ENCODE measurements at regions not wholly inside any gene's neighbourhood (a gene's known extent, or its start where the extent isn't known, plus 50 kb on each side); places are given as distances from the start of the nearest gene placed in this dataset.

DNA sequence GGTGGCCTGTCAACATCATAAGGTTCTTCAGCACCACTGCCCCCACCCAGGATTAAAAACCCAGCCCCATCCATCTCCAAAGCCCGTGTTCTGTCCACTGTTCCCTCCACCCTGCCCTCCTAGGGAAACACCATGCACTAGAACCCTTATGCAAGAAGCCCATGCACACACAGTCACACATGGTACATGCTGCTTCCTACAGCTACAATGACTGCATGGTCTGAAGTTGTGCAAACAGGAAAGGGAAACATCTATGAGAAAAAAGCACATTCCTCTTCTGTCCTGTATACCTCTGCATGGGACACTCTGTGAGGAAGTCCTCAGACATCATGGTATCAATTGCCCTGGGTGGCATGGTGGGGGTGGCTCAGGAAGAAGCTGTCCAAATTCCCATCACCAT is 108.6 kb upstream of the MRPS22 start:
- no peak for DNase-seq
- ChIA-PET POLR2A (ENCODE audit: unreplicated experiment) (no interaction called here), CTCF (no interaction called here)
- Histone ChIP-seq H3K9me3 (ENCODE audit: insufficient read depth, low read depth) (no peaks in the 10 kb centered on the region), H3K4me2 (no peak overlapping the region), H2AFZ (no peak overlapping the region), H4K20me1 (ENCODE audit: insufficient read depth) (no peaks in the 10 kb centered on the region), H3K9me2 (ENCODE audit: insufficient read depth) (no peaks in the 10 kb centered on the region), H3K27me3 (ENCODE audit: insufficient read depth, low read depth) (no peaks in the 10 kb centered on the region), H3K4me3 (no peak overlapping the region), H3K79me2 (ENCODE audit: low read depth) (no peaks in the 10 kb centered on the region), H3K27ac (no peak overlapping the region), H3K4me1 (replicated peaks; ENCODE audit: insufficient read depth) (no peaks in the 10 kb centered on the region), H3F3A (ENCODE audit: insufficient read depth, low read depth) (no peaks in the 10 kb centered on the region), H3K36me3 (ENCODE audit: low read depth) (no peaks in the 10 kb centered on the region)
- TF ChIP-seq EZH2 (IDR thresholded peaks at IDR 0.05; ENCODE audit: low read depth), result no peak
- TF ChIP-seq CTCF (conservative IDR thresholded peaks at IDR 0.05), result no peak
- BruUV-seq (replicated peaks), result no TSS peak
- intact Hi-C loops (cut with micrococcal nuclease; ENCODE audit: unreplicated experiment), result no loop called here

GRCh38 chr3:139236336-139236735 is 107.5 kb upstream of the MRPS22 start:
- Histone ChIP-seq H2AFZ (no peak overlapping the region), H3K9me3 (ENCODE audit: insufficient read depth, low read depth) (no peaks in the 10 kb centered on the region), H3K27me3 (ENCODE audit: insufficient read depth, low read depth) (no peaks in the 10 kb centered on the region), H3K4me2 (no peak overlapping the region), H3F3A (ENCODE audit: insufficient read depth, low read depth) (no peaks in the 10 kb centered on the region), H3K9me2 (ENCODE audit: insufficient read depth) (no peaks in the 10 kb centered on the region), H3K4me3 (no peak overlapping the region), H3K27ac (no peak overlapping the region), H3K79me2 (ENCODE audit: low read depth) (no peaks in the 10 kb centered on the region), H4K20me1 (ENCODE audit: insufficient read depth) (no peaks in the 10 kb centered on the region), H3K36me3 (ENCODE audit: low read depth) (no peaks in the 10 kb centered on the region), H3K4me1 (replicated peaks; ENCODE audit: insufficient read depth) (no peaks in the 10 kb centered on the region)
- TF ChIP-seq CTCF (conservative IDR thresholded peaks at IDR 0.05) (no peak), EZH2 (IDR thresholded peaks at IDR 0.05; ENCODE audit: low read depth) (no peak)
- intact Hi-C loops (cut with micrococcal nuclease; ENCODE audit: unreplicated experiment), result no loop called here
- BruUV-seq (replicated peaks), result no TSS peak
- CTCF ChIA-PET, result no interaction called here
- DNase-seq, result no peak
- POLR2A ChIA-PET (ENCODE audit: unreplicated experiment), result no interaction called here

- DNase-seq, result no peak
- Histone ChIP-seq H3K36me3 (ENCODE audit: low read depth) (no peaks in the 10 kb centered on the region), H3K4me3 (no peak overlapping the region), H3K27ac (no peak overlapping the region), H3K79me2 (ENCODE audit: low read depth) (no peaks in the 10 kb centered on the region), H2AFZ (no peak overlapping the region), H3K27me3 (ENCODE audit: insufficient read depth, low read depth) (no peaks in the 10 kb centered on the region), H3F3A (ENCODE audit: insufficient read depth, low read depth) (no peaks in the 10 kb centered on the region), H3K4me2 (no peak overlapping the region), H4K20me1 (ENCODE audit: insufficient read depth) (no peaks in the 10 kb centered on the region), H3K4me1 (replicated peaks; ENCODE audit: insufficient read depth) (no peaks in the 10 kb centered on the region), H3K9me3 (ENCODE audit: insufficient read depth, low read depth) (no peaks in the 10 kb centered on the region), H3K9me2 (ENCODE audit: insufficient read depth) (no peaks in the 10 kb centered on the region)
- POLR2A ChIA-PET (ENCODE audit: unreplicated experiment), result no interaction called here
- BruUV-seq (replicated peaks), result no TSS peak
- intact Hi-C loops (cut with micrococcal nuclease; ENCODE audit: unreplicated experiment), result no loop called here
- CTCF ChIA-PET, result no interaction called here
- TF ChIP-seq EZH2 (IDR thresholded peaks at IDR 0.05; ENCODE audit: low read depth) (no peak), CTCF (conservative IDR thresholded peaks at IDR 0.05) (no peak)
These were observed 105.4 kb upstream of the MRPS22 start for GRCh38 chr3:139238281-139239030.

All from PC-9 (cell line).